IMR-90 (cell line): ENCODE measurements at regions not wholly inside any gene's neighbourhood (a gene's known extent, or its start where the extent isn't known, plus 50 kb on each side); places are given as distances from the start of the nearest gene placed in this dataset.

ENCODE experiments used
- ATAC-seq: fragments of 200-7000 bp; cut with Tn5 transposase; 2 replicates; pipeline ENCODE4 v1.9.1; 2020; ENCODE audit warnings: low read depth, mild to moderate bottlenecking, moderate library complexity
- BruUV-seq: library from RNA; stranded (reverse); fragments of 400-500 nt; replicated peaks from 2 replicates; lab custom pipeline; 2021; lab: Mats Ljungman, UMichigan
- CTCF ChIA-PET: fragments of 300-600 bp; formaldehyde crosslinking; extraction: SDS; loops from one replicate; lab custom pipeline; 2021; ENCODE audit warnings: antibody characterized with exemption; lab: Yijun Ruan, JAX
- POLR2A ChIA-PET: fragments of 300-600 bp; sonication (Branson Sonifier 250); formaldehyde crosslinking; loops from one replicate; lab custom pipeline; 2022; ENCODE audit warnings: antibody characterized with exemption; ENCODE audit not compliant: unreplicated experiment; lab: Charles Lee
- DNase-seq: peaks from one replicate; pipeline ENCODE4 v3.0.0; 2013
- H2AFZ ChIP-seq: replicated peaks from 2 replicates; pipeline ENCODE3; 2013; ENCODE audit warnings: low read length, mild to moderate bottlenecking; ENCODE audit not compliant: poor library complexity
- H2AK5ac ChIP-seq: 2 replicates; pipeline ENCODE4 v1.6.1; 2013; ENCODE audit warnings: low read depth, low read length, inconsistent platforms
- H2AK9ac ChIP-seq: replicated peaks from 2 replicates; pipeline ENCODE3; 2013; ENCODE audit warnings: mild to moderate bottlenecking, low read depth, low read length, moderate library complexity; ENCODE audit not compliant: poor library complexity
- H2BK120ac ChIP-seq: 2 replicates; pipeline ENCODE4 v1.6.1; 2013; ENCODE audit warnings: low read depth, low read length, inconsistent platforms
- H2BK15ac ChIP-seq: 3 replicates; pipeline ENCODE4 v1.6.1; 2013; ENCODE audit warnings: low read depth, low read length, inconsistent platforms
- H2BK20ac ChIP-seq: 2 replicates; pipeline ENCODE4 v1.6.1; 2013; ENCODE audit warnings: low read depth, mild to moderate bottlenecking, inconsistent platforms, low read length, moderate library complexity
- H2BK5ac ChIP-seq: 2 replicates; pipeline ENCODE4 v1.6.1; 2013; ENCODE audit warnings: mild to moderate bottlenecking, low read depth, low read length, inconsistent platforms; ENCODE audit not compliant: poor library complexity, severe bottlenecking
- H3K14ac ChIP-seq: replicated peaks from 2 replicates; pipeline ENCODE4 v1.6.1; 2013; ENCODE audit warnings: low read depth, low read length, inconsistent platforms
- H3K18ac ChIP-seq: 2 replicates; pipeline ENCODE4 v1.6.1; 2013; ENCODE audit warnings: low read depth, low read length, control low read depth
- H3K23ac ChIP-seq: 2 replicates; pipeline ENCODE4 v1.6.1; 2013; ENCODE audit warnings: low read depth, low read length, inconsistent platforms
- H3K27ac ChIP-seq: 2 replicates; pipeline ENCODE4 v1.5.1; 2013; ENCODE audit warnings: mild to moderate bottlenecking, control low read depth, low read length; ENCODE audit not compliant: insufficient read depth
- H3K27me3 ChIP-seq: 2 replicates; pipeline ENCODE4 v1.6.1; 2013; ENCODE audit warnings: low read length; ENCODE audit not compliant: control insufficient read depth, insufficient read depth
- H3K36me3 ChIP-seq: 2 replicates; pipeline ENCODE4 v1.6.1; 2013; ENCODE audit warnings: low read length, mixed read lengths; ENCODE audit not compliant: control insufficient read depth, insufficient read depth
- H3K4ac ChIP-seq: 2 replicates; pipeline ENCODE4 v1.6.1; 2013; ENCODE audit warnings: low read depth, low read length, inconsistent platforms
- H3K4me1 ChIP-seq: 2 replicates; pipeline ENCODE4 v1.6.1; 2013; ENCODE audit warnings: low read length, mixed read lengths; ENCODE audit not compliant: control insufficient read depth, insufficient read depth
- H3K4me2 ChIP-seq: 2 replicates; pipeline ENCODE4 v1.6.1; 2013; ENCODE audit warnings: low read depth, mild to moderate bottlenecking, control low read depth, low read length, moderate library complexity
- H3K4me3 ChIP-seq: 2 replicates; pipeline ENCODE4 v1.5.1; 2013; ENCODE audit warnings: low read depth, mild to moderate bottlenecking, control low read depth, low read length, moderate library complexity; ENCODE audit not compliant: insufficient read depth
- H3K56ac ChIP-seq: 2 replicates; pipeline ENCODE4 v1.6.1; 2013; ENCODE audit warnings: low read length, inconsistent platforms; ENCODE audit not compliant: insufficient read depth; ENCODE audit errors: extremely low read depth
- H3K79me1 ChIP-seq, 2 experiments: 2 replicates each; pipeline ENCODE4 v1.6.1; 2013; ENCODE audit warnings: low read length in 2 of 2, inconsistent platforms in 1 of 2, low read depth in 1 of 2
- H3K9ac ChIP-seq: 2 replicates; pipeline ENCODE4 v1.6.1; 2013; ENCODE audit warnings: low read depth, low read length, control low read depth
- H3K9me1 ChIP-seq: 2 replicates; pipeline ENCODE4 v1.6.1; 2013; ENCODE audit warnings: low read length, inconsistent platforms; ENCODE audit not compliant: insufficient read depth
- H3K9me3 ChIP-seq: 2 replicates; pipeline ENCODE4 v1.6.1; 2013; ENCODE audit warnings: low read length; ENCODE audit not compliant: control insufficient read depth, insufficient read depth
- H4K20me1 ChIP-seq: 2 replicates; pipeline ENCODE4 v1.6.1; 2013; ENCODE audit warnings: low read length, inconsistent platforms; ENCODE audit not compliant: insufficient read depth
- H4K5ac ChIP-seq: 2 replicates; pipeline ENCODE4 v1.6.1; 2013; ENCODE audit warnings: mild to moderate bottlenecking, low read depth, low read length, control low read depth
- H4K8ac ChIP-seq, 2 experiments: 2 replicates each; pipeline ENCODE4 v1.6.1; 2013; ENCODE audit warnings: low read depth in 2 of 2, low read length in 2 of 2, control low read depth in 1 of 2, inconsistent platforms in 1 of 2
- H4K91ac ChIP-seq: 2 replicates; pipeline ENCODE4 v1.6.1; 2013; ENCODE audit warnings: low read depth, low read length, inconsistent platforms; ENCODE audit not compliant: insufficient read depth
- BHLHE40 ChIP-seq: fragments of 150-350 bp; IDR thresholded peaks from 2 replicates; pipeline ENCODE4 v1.6.1; 2016; ENCODE audit warnings: mild to moderate bottlenecking, low read depth, low read length
- CEBPB ChIP-seq: IDR thresholded peaks from 2 replicates; pipeline ENCODE4 v1.6.1; 2012; ENCODE audit warnings: low read depth, low read length, improper control_type of control experiment
- CHD1 ChIP-seq: IDR thresholded peaks from 2 replicates; pipeline ENCODE4 v1.6.1; 2012; ENCODE audit warnings: low read depth, low read length, improper control_type of control experiment
- FOS ChIP-seq: fragments of 150-350 bp; IDR thresholded peaks from 2 replicates; pipeline ENCODE4 v1.6.1; 2016; ENCODE audit warnings: low read depth, low read length
- MAFK ChIP-seq: IDR thresholded peaks from 2 replicates; pipeline ENCODE4 v1.6.1; 2012; ENCODE audit warnings: low read depth, low read length, improper control_type of control experiment
- MAZ ChIP-seq: IDR thresholded peaks from 2 replicates; pipeline ENCODE4 v1.6.1; 2012; ENCODE audit warnings: low read depth, mild to moderate bottlenecking, low read length, improper control_type of control experiment, moderate library complexity, borderline replicate concordance
- MXI1 ChIP-seq: IDR thresholded peaks from 2 replicates; pipeline ENCODE4 v1.6.1; 2012; ENCODE audit warnings: low read depth, mild to moderate bottlenecking, low read length, moderate library complexity, borderline replicate concordance
- NFE2L2 ChIP-seq: fragments of 150-350 bp; IDR thresholded peaks from 2 replicates; pipeline ENCODE4 v1.6.1; 2016; ENCODE audit warnings: low read depth, mild to moderate bottlenecking, low read length
- POLR2A ChIP-seq: IDR thresholded peaks from 2 replicates; pipeline ENCODE4 v1.6.1; 2012; ENCODE audit warnings: mild to moderate bottlenecking, low read depth, low read length
- RAD21 ChIP-seq: IDR thresholded peaks from 2 replicates; pipeline ENCODE4 v1.6.1; 2012; ENCODE audit warnings: low read length, improper control_type of control experiment
- RCOR1 ChIP-seq: IDR thresholded peaks from 2 replicates; pipeline ENCODE4 v1.6.1; 2012; ENCODE audit warnings: mild to moderate bottlenecking, low read length, improper control_type of control experiment; ENCODE audit not compliant: insufficient replicate concordance
- RFX5 ChIP-seq: IDR thresholded peaks from 2 replicates; pipeline ENCODE4 v1.8.0; 2012; ENCODE audit warnings: low read depth, mild to moderate bottlenecking, low read length, moderate library complexity
- SMC3 ChIP-seq: fragments of 150-350 bp; IDR thresholded peaks from 2 replicates; pipeline ENCODE4 v1.6.1; 2016; ENCODE audit warnings: low read depth, mild to moderate bottlenecking, antibody characterized with exemption, low read length, moderate library complexity
- WGBS, 2 experiments: methylation state at CpG; one replicate each; pipeline versions ENCODE4 v1.1.5 to v1.1.7; 2013; ENCODE audit warnings: missing lambda C conversion rate in 2 of 2; ENCODE audit not compliant: insufficient read length in 1 of 2; ENCODE audit errors: extremely low coverage in 2 of 2; 5-methylcytosine and 5-hydroxymethylcytosine counted together
- dilution Hi-C: fragments of 300-500 bp; cut with HindIII; formaldehyde crosslinking; loops from one replicate; pipeline ENCODE4 v1.14.3; 2018; ENCODE audit warnings: low sequenced_read_pairs; ENCODE audit not compliant: unreplicated experiment
- in situ Hi-C: fragments of 300-500 bp; cut with MboI; formaldehyde crosslinking; loops from 3 replicates; pipeline ENCODE4 v1.14.3; 2019; ENCODE audit warnings: low sequenced_read_pairs, inconsistent platforms, mixed read lengths
- intact Hi-C: fragments of 100-400 bp; cut with micrococcal nuclease; formaldehyde crosslinking; loops from 2 replicates; pipeline ENCODE4 v1.10.0; 2022
- TF ChIP-seq, protein P1 (sequence below): conservative IDR thresholded peaks from 2 replicates; pipeline ENCODE4 v1.5.1; 2012; ENCODE audit warnings: mild to moderate bottlenecking, low read depth, low read length, improper control_type of control experiment
- TF ChIP-seq, protein P2 (sequence below): fragments of 150-350 bp; IDR thresholded peaks from 2 replicates; pipeline ENCODE4 v1.6.1; 2017; ENCODE audit warnings: mild to moderate bottlenecking, antibody characterized with exemption, low read length, low read depth
- TF ChIP-seq, protein P3 (sequence below): fragments of 150-350 bp; IDR thresholded peaks from 2 replicates; pipeline ENCODE4 v1.6.1; 2016; ENCODE audit warnings: low read depth, mild to moderate bottlenecking, low read length, moderate library complexity, borderline replicate concordance

DNA sequence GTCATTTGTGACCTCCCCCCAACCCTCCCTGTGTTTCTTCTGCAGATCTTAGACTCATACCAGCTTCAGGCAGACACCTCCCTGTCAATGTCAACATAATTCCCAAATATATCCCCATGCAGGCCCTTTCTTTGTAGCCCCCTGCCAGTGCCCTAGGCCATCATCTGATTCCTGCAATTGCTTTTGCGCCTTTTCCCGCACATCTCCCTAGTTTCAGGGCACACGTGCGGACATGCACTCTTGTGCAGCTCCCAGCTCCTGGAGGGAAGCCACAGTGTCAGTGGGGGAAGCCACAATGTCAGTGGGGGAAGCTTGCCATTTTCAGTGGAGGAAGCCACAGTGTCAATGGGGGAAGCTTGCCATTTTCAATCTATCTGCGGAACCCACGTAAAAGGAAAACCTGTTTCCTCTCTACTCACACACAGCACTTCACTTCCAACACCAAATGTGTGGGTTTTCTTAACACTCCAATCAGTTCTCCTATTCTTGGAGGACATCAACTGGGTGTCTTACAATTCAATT lies 256.4 kb downstream of the ACKR3 start:
- BruUV-seq = no TSS peak
- intact Hi-C loops (no loop called here), in situ Hi-C loops (no loop called here), dilution Hi-C loops (no loop called here)
- H4K8ac ChIP-seq = no peak overlapping the region
- TF ChIP-seq, protein P1, sequence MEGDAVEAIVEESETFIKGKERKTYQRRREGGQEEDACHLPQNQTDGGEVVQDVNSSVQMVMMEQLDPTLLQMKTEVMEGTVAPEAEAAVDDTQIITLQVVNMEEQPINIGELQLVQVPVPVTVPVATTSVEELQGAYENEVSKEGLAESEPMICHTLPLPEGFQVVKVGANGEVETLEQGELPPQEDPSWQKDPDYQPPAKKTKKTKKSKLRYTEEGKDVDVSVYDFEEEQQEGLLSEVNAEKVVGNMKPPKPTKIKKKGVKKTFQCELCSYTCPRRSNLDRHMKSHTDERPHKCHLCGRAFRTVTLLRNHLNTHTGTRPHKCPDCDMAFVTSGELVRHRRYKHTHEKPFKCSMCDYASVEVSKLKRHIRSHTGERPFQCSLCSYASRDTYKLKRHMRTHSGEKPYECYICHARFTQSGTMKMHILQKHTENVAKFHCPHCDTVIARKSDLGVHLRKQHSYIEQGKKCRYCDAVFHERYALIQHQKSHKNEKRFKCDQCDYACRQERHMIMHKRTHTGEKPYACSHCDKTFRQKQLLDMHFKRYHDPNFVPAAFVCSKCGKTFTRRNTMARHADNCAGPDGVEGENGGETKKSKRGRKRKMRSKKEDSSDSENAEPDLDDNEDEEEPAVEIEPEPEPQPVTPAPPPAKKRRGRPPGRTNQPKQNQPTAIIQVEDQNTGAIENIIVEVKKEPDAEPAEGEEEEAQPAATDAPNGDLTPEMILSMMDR = no peak
- TF ChIP-seq BHLHE40 (no peak), MAZ (no peak), RCOR1 (no peak), MXI1 (no peak), SMC3 (no peak), RFX5 (no peak), FOS (no peak), NFE2L2 (no peak), CHD1 (no peak), MAFK (no peak), CEBPB (no peak), POLR2A (no peak), RAD21 (no peak)
- TF ChIP-seq, protein P2, sequence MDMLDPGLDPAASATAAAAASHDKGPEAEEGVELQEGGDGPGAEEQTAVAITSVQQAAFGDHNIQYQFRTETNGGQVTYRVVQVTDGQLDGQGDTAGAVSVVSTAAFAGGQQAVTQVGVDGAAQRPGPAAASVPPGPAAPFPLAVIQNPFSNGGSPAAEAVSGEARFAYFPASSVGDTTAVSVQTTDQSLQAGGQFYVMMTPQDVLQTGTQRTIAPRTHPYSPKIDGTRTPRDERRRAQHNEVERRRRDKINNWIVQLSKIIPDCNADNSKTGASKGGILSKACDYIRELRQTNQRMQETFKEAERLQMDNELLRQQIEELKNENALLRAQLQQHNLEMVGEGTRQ = no peak
- TF ChIP-seq, protein P3, sequence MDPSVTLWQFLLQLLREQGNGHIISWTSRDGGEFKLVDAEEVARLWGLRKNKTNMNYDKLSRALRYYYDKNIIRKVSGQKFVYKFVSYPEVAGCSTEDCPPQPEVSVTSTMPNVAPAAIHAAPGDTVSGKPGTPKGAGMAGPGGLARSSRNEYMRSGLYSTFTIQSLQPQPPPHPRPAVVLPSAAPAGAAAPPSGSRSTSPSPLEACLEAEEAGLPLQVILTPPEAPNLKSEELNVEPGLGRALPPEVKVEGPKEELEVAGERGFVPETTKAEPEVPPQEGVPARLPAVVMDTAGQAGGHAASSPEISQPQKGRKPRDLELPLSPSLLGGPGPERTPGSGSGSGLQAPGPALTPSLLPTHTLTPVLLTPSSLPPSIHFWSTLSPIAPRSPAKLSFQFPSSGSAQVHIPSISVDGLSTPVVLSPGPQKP = no peak
- no peak overlapping the region for H2BK120ac ChIP-seq
- no peak overlapping the region for H3K4me2 ChIP-seq
- H3K14ac ChIP-seq = no peak overlapping the region
- no peaks in the 10 kb centered on the region for H3K79me1 ChIP-seq
- ChIA-PET CTCF (interaction anchor here (1.2 kb wide), 1 partner anchor 14 kb away, joined by 3 read pairs; no protein-coding TSS in a partner anchor), POLR2A (no interaction called here)
- no peak for ATAC-seq
- no peak overlapping the region for H2BK15ac ChIP-seq
- no peaks in the 10 kb centered on the region for H3K4me1 ChIP-seq
- no peak overlapping the region for H2AFZ ChIP-seq
- H2BK20ac ChIP-seq = no peak overlapping the region
- H3K56ac ChIP-seq = no peak overlapping the region
- H2BK5ac ChIP-seq = no peak overlapping the region
- peaks cover 6% of the 10 kb centered on the region; the same call in 1 of the 2 replicates for H3K27me3 ChIP-seq
- no peak for DNase-seq
- H4K20me1 ChIP-seq = no peaks in the 10 kb centered on the region
- 79% methylated on average over 2 of the region's 6 CpGs; no CpG with 5 or more reads in 1 of the 2 experiments for WGBS, 2 experiments
- no peak overlapping the region for H3K9ac ChIP-seq
- peaks cover 3% of the 10 kb centered on the region; the same call in 1 of the 2 replicates for H3K9me3 ChIP-seq
- H3K4ac ChIP-seq = no peak overlapping the region
- no peak overlapping the region for H3K18ac ChIP-seq
- no peak overlapping the region for H4K5ac ChIP-seq
- H3K27ac ChIP-seq = no peak overlapping the region
- H3K23ac ChIP-seq = no peak overlapping the region
- no peak overlapping the region for H4K91ac ChIP-seq
- no peaks in the 10 kb centered on the region for H3K36me3 ChIP-seq
- H3K9me1 ChIP-seq = no peaks in the 10 kb centered on the region
- H2AK9ac ChIP-seq = no peak overlapping the region
- no peak overlapping the region for H3K4me3 ChIP-seq
- H2AK5ac ChIP-seq = no peak overlapping the region
